HepG2 (cell line): ENCODE measurements at regions not wholly inside any gene's neighbourhood (a gene's known extent, or its start where the extent isn't known, plus 50 kb on each side); places are given as distances from the start of the nearest gene placed in this dataset.

Source experiments
- ATAC-seq: fragments of 200-7000 bp; cut with Tn5 transposase; 3 replicates; pipeline ENCODE4 v1.9.1; 2020; ENCODE audit warnings: mild to moderate bottlenecking, moderate library complexity
- BruUV-seq: library from RNA; stranded (reverse); fragments of 400-500 nt; replicated peaks from 2 replicates; lab custom pipeline; 2021; lab: Mats Ljungman, UMichigan
- CTCF ChIA-PET: fragments of 300-600 bp; formaldehyde crosslinking; extraction: SDS; loops from one replicate; lab custom pipeline; 2021; ENCODE audit warnings: low total read pairs, inconsistent platforms, low intra/inter-chr PET ratio; lab: Yijun Ruan, JAX
- POLR2A ChIA-PET: fragments of 350-600 bp; sonication (Branson Sonifier 250); formaldehyde crosslinking; loops from one replicate; lab custom pipeline; 2020; ENCODE audit warnings: antibody characterized with exemption, inconsistent platforms; lab: Yijun Ruan, JAX
- DNase-seq: peaks from one replicate; pipeline ENCODE4 v3.0.0-alpha.2; 2015; ENCODE audit warnings: low spot score
- FAIRE-seq: peaks from 3 replicates; lab custom pipeline; 2011; peaks lifted over from hg19 to GRCh38; lab: Jason Lieb, UNC
- H2AFZ ChIP-seq: one replicate; pipeline ENCODE4 v1.6.1; 2011; ENCODE audit warnings: low read length, inconsistent platforms
- H3K27ac ChIP-seq: fragments of 300-600 bp; 3 replicates; pipeline ENCODE4 v1.8.0; 2011; ENCODE audit warnings: mixed run types, mild to moderate bottlenecking, mixed read lengths, low read length, inconsistent platforms; ENCODE audit not compliant: insufficient read depth; ENCODE audit errors: extremely low read length
- H3K27me3 ChIP-seq, 2 experiments: fragments of 200-600 bp in 1 of 2; 2 replicates in 1 of 2; 3 replicates in 1 of 2; pipeline versions ENCODE4 v1.6.0 to v1.8.0; 2011; ENCODE audit warnings: low read length in 2 of 2, mild to moderate bottlenecking in 2 of 2, moderate library complexity in 2 of 2, inconsistent platforms in 1 of 2; ENCODE audit not compliant: insufficient read depth in 2 of 2, control insufficient read depth in 1 of 2
- H3K36me3 ChIP-seq, 2 experiments: fragments of 200-600 bp in 1 of 2; replicated peaks in 1 of 2; 2 replicates in 1 of 2; 3 replicates in 1 of 2; pipeline versions ENCODE4 v1.5.1 to v1.8.0; 2011; ENCODE audit warnings: low read length in 2 of 2, inconsistent platforms in 1 of 2; ENCODE audit not compliant: insufficient read depth in 2 of 2, control insufficient read depth in 1 of 2
- H3K4me1 ChIP-seq: 2 replicates; pipeline ENCODE4 v1.5.1; 2012; ENCODE audit warnings: low read length, inconsistent platforms; ENCODE audit not compliant: insufficient read depth
- H3K4me2 ChIP-seq: 2 replicates; pipeline ENCODE4 v1.6.0; 2011; ENCODE audit warnings: low read depth, low read length, inconsistent platforms
- H3K4me3 ChIP-seq, 3 experiments: fragments of 200-600 bp in 1 of 3; sonication (generic), shearing (Covaris generic) in 1 of 3; replicated peaks in 1 of 3; 2 replicates each; pipeline ENCODE4 v1.5.1; 2011 to 2016; ENCODE audit warnings: low read length in 3 of 3, inconsistent platforms in 2 of 3, low read depth in 2 of 3, mild to moderate bottlenecking in 2 of 3, control low read depth in 1 of 3, mixed read lengths in 1 of 3; ENCODE audit not compliant: insufficient read depth in 1 of 3
- H3K79me2 ChIP-seq: one replicate; pipeline ENCODE4 v1.6.1; 2011; ENCODE audit warnings: low read length, inconsistent platforms; ENCODE audit not compliant: insufficient read depth
- H3K9ac ChIP-seq: 2 replicates; pipeline ENCODE4 v1.6.0; 2011; ENCODE audit warnings: mild to moderate bottlenecking, low read depth, low read length, inconsistent platforms; ENCODE audit not compliant: insufficient read depth
- H3K9me3 ChIP-seq: 2 replicates; pipeline ENCODE4 v1.5.1; 2012; ENCODE audit warnings: mild to moderate bottlenecking, low read length
- H4K20me1 ChIP-seq: 2 replicates; pipeline ENCODE4 v1.6.0; 2011; ENCODE audit warnings: inconsistent platforms, mild to moderate bottlenecking, low read length, moderate library complexity; ENCODE audit not compliant: insufficient read depth
- CHD2 ChIP-seq: IDR thresholded peaks from 2 replicates; pipeline ENCODE4 v1.6.1; 2011; ENCODE audit warnings: low read depth, low read length, improper control_type of control experiment
- NFE2L2 ChIP-seq: fragments of 150-350 bp; IDR thresholded peaks from 2 replicates; pipeline ENCODE4 v1.6.1; 2014; ENCODE audit warnings: low read length
- WGBS: methylation state at CpG from one replicate; pipeline ENCODE4 v1.1.6; 2017; ENCODE audit warnings: low lambda C conversion rate; 5-methylcytosine and 5-hydroxymethylcytosine counted together
- in situ Hi-C: cut with HindIII; loops from 2 replicates; pipeline ENCODE4 v1.10.0; 2017; ENCODE audit warnings: low pct_unique_long_range_greater_than_20kb; ENCODE audit not compliant: extremely low pct_ligation_motif_present
- intact Hi-C: fragments of 100-400 bp; cut with micrococcal nuclease; formaldehyde crosslinking; loops from one replicate; pipeline ENCODE4 v1.10.0; 2022; ENCODE audit not compliant: unreplicated experiment
- TF ChIP-seq, protein P1 (sequence below): sonication (generic); formaldehyde crosslinking; IDR thresholded peaks from 2 replicates; pipeline ENCODE4 v1.4.0; 2020; ENCODE audit warnings: missing genetic modification reagents, mild to moderate bottlenecking, borderline replicate concordance

DNA sequence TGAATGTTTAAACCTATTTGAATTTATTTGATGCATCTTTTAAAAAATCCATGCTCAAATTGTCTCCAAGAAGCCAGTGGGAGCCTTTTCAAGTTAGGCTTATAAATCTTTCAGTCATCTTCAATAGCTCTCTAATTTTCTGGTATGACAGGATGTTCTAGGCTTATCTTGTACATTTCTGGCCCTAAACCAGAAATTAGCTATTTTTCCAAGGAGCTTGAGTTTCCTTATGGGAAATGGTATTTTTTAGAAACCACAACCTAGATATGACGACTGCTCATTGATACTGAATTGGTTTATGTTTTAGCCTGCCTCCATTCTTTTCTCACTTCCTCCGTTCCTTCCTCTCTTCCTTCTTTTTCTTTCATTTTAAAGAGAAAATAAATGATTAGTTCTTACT, 172.3 kb downstream of the SPRY1 start:
- Histone ChIP-seq H4K20me1 (no peaks in the 10 kb centered on the region), H3K9me3 (no peaks in the 10 kb centered on the region), H3K9ac (no peak overlapping the region), H3K4me1 (peaks cover 13% of the 10 kb centered on the region), H3K27ac (no peak overlapping the region), H3K79me2 (no peaks in the 10 kb centered on the region), H2AFZ (no peak overlapping the region), H3K36me3 (no peaks in the 10 kb centered on the region), H3K4me3 (no peak overlapping the region), H3K4me2 (no peak overlapping the region), H3K27me3 (no peaks in the 10 kb centered on the region)
- ATAC-seq = no peak
- FAIRE-seq = no peak
- in situ Hi-C loops (loop anchor here (25.0 kb wide), 1 partner anchor 543 kb away; no protein-coding TSS in a partner anchor), intact Hi-C loops (loop anchor here (10.0 kb wide), 1 partner anchor 546 kb away; no protein-coding TSS in a partner anchor)
- TF ChIP-seq, protein P1, sequence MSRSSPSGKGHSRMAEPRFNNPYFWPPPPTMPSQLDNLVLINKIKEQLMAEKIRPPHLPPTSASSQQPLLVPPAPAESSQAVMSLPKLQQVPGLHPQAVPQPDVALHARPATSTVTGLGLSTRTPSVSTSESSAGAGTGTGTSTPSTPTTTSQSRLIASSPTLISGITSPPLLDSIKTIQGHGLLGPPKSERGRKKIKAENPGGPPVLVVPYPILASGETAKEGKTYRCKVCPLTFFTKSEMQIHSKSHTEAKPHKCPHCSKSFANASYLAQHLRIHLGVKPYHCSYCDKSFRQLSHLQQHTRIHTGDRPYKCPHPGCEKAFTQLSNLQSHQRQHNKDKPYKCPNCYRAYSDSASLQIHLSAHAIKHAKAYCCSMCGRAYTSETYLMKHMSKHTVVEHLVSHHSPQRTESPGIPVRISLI (CRISPR knock-in tag) = no peak
- 99% methylated on average over 2 of the region's 2 CpGs for WGBS
- BruUV-seq = no TSS peak
- POLR2A ChIA-PET = no interaction called here
- CTCF ChIA-PET = no interaction called here
- no peak for DNase-seq

DNA sequence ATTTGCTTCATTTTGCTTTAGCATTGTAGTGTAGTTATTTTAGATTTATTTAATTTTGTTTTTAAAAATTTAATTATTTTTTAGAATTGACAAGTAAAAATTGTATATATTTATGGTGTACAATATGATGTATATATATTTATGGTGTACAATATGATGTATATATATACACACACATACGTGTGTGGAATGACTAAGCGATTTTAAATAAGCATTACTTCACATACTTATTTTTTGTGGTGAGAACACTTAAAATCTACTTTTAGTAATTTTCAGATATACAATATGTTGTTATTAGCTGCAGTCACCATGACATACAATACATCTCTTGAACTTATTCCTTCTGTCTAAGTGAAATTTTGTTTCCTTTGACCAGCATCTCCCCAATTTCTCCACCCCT, 172.9 kb downstream of the SPRY1 start:
- ATAC-seq (no peak), DNase-seq (no peak), FAIRE-seq (no peak)
- 95% methylated on average over 2 of the region's 2 CpGs for WGBS
- no peak overlapping the region for H3K9ac ChIP-seq
- H3K27me3 ChIP-seq = no peaks in the 10 kb centered on the region
- no peaks in the 10 kb centered on the region for H4K20me1 ChIP-seq
- H3K9me3 ChIP-seq = no peaks in the 10 kb centered on the region
- H3K27ac ChIP-seq = no peak overlapping the region
- no peak overlapping the region for H3K4me2 ChIP-seq
- in situ Hi-C loops = loop anchor here (25.0 kb wide), 1 partner anchor 543 kb away; no protein-coding TSS in a partner anchor
- POLR2A ChIA-PET = no interaction called here
- H3K36me3 ChIP-seq = no peaks in the 10 kb centered on the region
- BruUV-seq = no TSS peak
- CTCF ChIA-PET = no interaction called here
- no peak overlapping the region for H3K4me3 ChIP-seq
- peaks cover 7% of the 10 kb centered on the region for H3K4me1 ChIP-seq
- intact Hi-C loops = loop anchor here (10.0 kb wide), 1 partner anchor 545 kb away; no protein-coding TSS in a partner anchor
- no peak for TF ChIP-seq CHD2
- peak; percentile 63; the same call in 1 of the 2 replicates for TF ChIP-seq NFE2L2
- TF ChIP-seq, all 625 proteins: peak for 1
- H3K79me2 ChIP-seq = no peaks in the 10 kb centered on the region
- H2AFZ ChIP-seq = no peak overlapping the region
